Breast epithelium (tissue), 4 donors: ENCODE measurements at regions not wholly inside any gene's neighbourhood (a gene's known extent, or its start where the extent isn't known, plus 50 kb on each side); places are given as distances from the start of the nearest gene placed in this dataset.

Experiments used
- DNase-seq, 2 donors: peaks; one replicate each; pipeline ENCODE4 v3.0.0-alpha.2; 2019; ENCODE audit warnings: low spot score in 2 of 2
- H3K27ac ChIP-seq, 2 donors: fragments of 200-600 bp; sonication (generic) in 1 of 2; one replicate each; pipeline ENCODE4 v1.5.1; 2016 to 2019; ENCODE audit warnings: mild to moderate bottlenecking in 1 of 2
- H3K27me3 ChIP-seq, 2 donors: fragments of 200-600 bp; sonication (generic) in 1 of 2; one replicate each; pipeline versions ENCODE4 v1.5.1 to v1.6.0; 2017 to 2019; ENCODE audit warnings: control low read depth in 1 of 2, mild to moderate bottlenecking in 1 of 2
- H3K36me3 ChIP-seq: fragments of 200-600 bp; one replicate; pipeline ENCODE4 v1.5.1; 2019
- H3K4me1 ChIP-seq, 2 donors: fragments of 200-600 bp; sonication (generic); one replicate each; pipeline ENCODE4 v1.5.1; 2016 to 2019; ENCODE audit warnings: control low read depth in 1 of 2
- H3K4me3 ChIP-seq, 3 donors: fragments of 200-600 bp; sonication (generic); 1 replicate in 2 of 3; 2 replicates in 1 of 3; pipeline ENCODE4 v1.5.1; 2016 to 2019; ENCODE audit warnings: mild to moderate bottlenecking in 3 of 3, moderate library complexity in 2 of 3
- H3K9me3 ChIP-seq, 2 donors: fragments of 200-600 bp; sonication (generic) in 1 of 2; one replicate each; pipeline ENCODE4 v1.5.1; 2016 to 2019; ENCODE audit warnings: control low read depth in 1 of 2
- POLR2A ChIP-seq: fragments of 450-650 bp; IDR thresholded peaks from one replicate; pipeline ENCODE4 v1.6.1; 2016; ENCODE audit warnings: antibody characterized with exemption, mild to moderate bottlenecking, moderate library complexity
- POLR2AphosphoS5 ChIP-seq, 3 donors: sonication (generic); formaldehyde crosslinking; IDR thresholded peaks; one replicate each; pipeline ENCODE4 v1.6.1; 2017; ENCODE audit warnings: antibody characterized with exemption in 3 of 3
- intact Hi-C: fragments of 100-400 bp; cut with DNase I; formaldehyde crosslinking; loops from one replicate; pipeline ENCODE4 v1.15.1; 2023; ENCODE audit warnings: low total_unique reads
- TF ChIP-seq, protein P1 (sequence below), 3 donors: fragments of 450-650 bp; IDR thresholded peaks; one replicate each; pipeline ENCODE4 v1.5.1; 2016 to 2017; ENCODE audit warnings: antibody characterized with exemption in 3 of 3, mild to moderate bottlenecking in 3 of 3, moderate library complexity in 3 of 3

DNA sequence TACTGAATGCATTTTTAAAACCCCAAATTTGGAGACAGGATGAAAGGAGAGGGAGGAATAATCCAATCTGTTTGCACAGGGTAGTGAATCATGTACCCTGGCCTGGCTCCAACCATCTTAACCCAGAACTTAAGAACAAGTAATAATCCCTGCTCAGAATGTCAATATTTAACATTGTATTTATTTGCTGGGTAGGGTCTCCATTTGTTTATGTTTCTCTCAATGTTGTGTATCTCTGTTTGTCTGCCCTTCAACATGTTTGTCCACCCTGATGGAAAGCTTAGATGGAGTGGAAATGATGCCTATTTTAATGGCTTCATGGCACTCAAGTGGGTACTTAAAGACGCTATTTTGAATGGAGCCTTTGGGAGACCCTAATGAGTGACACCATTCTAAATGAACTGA, 54.4 kb upstream of the CDC42BPA start:
- Histone ChIP-seq H3K27me3 (no peaks in the 10 kb centered on the region), H3K9me3 (no peaks in the 10 kb centered on the region), H3K27ac (no peak overlapping the region), H3K36me3 (no peaks in the 10 kb centered on the region), H3K4me1 (no peaks in the 10 kb centered on the region), H3K4me3 (no peak overlapping the region)
- no peak for DNase-seq
- intact Hi-C loops: no loop called here
- TF ChIP-seq POLR2A: no peak
- TF ChIP-seq, protein P1, sequence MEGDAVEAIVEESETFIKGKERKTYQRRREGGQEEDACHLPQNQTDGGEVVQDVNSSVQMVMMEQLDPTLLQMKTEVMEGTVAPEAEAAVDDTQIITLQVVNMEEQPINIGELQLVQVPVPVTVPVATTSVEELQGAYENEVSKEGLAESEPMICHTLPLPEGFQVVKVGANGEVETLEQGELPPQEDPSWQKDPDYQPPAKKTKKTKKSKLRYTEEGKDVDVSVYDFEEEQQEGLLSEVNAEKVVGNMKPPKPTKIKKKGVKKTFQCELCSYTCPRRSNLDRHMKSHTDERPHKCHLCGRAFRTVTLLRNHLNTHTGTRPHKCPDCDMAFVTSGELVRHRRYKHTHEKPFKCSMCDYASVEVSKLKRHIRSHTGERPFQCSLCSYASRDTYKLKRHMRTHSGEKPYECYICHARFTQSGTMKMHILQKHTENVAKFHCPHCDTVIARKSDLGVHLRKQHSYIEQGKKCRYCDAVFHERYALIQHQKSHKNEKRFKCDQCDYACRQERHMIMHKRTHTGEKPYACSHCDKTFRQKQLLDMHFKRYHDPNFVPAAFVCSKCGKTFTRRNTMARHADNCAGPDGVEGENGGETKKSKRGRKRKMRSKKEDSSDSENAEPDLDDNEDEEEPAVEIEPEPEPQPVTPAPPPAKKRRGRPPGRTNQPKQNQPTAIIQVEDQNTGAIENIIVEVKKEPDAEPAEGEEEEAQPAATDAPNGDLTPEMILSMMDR (IDR thresholded peaks at IDR 0.05): no peak
- no peak for TF ChIP-seq POLR2AphosphoS5 (IDR thresholded peaks at IDR 0.05)

DNA sequence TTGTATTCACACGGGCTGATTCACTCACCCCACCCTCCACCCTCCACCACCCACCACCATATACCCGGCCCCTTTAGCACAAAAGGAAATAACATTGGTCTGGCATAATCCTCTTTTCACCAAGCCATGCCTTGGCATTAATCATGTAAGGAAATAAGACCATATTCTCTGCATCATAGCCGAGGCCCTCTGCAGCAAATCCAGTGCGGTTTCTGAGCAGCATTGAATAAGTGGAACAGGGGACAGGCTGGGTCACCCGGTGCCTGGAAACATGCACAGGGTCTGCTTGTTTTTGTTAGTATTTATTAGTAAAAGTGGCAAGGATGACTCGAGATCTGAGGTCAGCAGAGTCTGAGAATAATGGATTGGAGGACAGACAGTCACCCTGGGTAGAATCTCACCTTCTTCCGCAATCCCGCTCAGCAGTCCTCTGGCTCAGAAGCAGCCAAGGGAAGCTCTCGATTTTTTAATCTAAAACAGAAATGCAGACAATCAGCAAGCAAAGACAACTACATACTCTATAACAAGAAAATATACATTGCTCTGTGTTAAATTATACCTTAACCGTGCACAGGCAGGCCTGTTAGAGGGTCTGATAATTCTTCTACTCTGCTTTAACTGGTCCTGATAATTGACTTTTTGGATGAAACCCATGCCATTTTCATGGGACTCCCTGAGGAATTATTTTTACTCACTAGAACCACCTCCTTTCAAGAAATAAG, 52.4 kb upstream of the CDC42BPA start:
- Histone ChIP-seq H3K27ac (no peak overlapping the region), H3K4me3 (no peak overlapping the region), H3K9me3 (no peaks in the 10 kb centered on the region), H3K27me3 (no peaks in the 10 kb centered on the region), H3K4me1 (no peaks in the 10 kb centered on the region), H3K36me3 (no peaks in the 10 kb centered on the region)
- intact Hi-C loops: no loop called here
- DNase-seq: no peak
- TF ChIP-seq, protein P1 (IDR thresholded peaks at IDR 0.05): no peak
- TF ChIP-seq POLR2A (no peak), POLR2AphosphoS5 (IDR thresholded peaks at IDR 0.05) (no peak)

DNA sequence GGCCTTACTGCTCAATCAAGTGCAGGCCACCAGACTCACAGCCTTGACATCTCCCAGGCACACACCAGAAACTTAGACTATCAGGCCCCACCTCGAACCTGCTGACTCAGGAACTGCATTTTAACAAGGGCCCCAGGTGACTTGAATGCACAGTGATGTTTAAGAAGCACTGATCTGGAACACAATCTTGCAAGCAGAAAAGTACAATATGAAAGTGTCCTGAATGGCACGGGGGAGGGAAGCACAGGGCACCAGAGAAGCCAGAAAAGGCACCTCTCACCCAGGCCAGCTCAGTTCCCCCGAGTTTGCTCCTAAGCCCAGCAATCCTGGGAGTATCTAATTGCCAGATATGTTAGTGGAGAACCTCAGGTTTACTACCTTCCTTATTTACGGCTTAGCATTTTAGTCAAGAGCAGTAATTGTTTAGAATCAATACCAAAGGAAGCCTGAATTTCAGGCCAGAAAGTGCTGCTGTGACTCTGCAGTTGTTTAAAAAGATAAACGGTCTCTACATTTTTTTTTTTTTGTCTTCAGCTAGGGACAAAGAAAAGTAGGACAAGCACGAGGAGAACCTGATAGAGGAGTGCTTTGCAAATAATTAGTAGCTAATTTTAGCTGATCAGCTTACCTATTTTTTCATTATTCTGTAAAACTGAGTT, 50.9 kb upstream of the CDC42BPA start:
- Histone ChIP-seq H3K27me3 (no peaks in the 10 kb centered on the region), H3K4me3 (no peak overlapping the region), H3K4me1 (no peaks in the 10 kb centered on the region), H3K27ac (no peak overlapping the region), H3K9me3 (no peaks in the 10 kb centered on the region), H3K36me3 (no peaks in the 10 kb centered on the region)
- intact Hi-C loops: no loop called here
- no peak for DNase-seq
- no peak for TF ChIP-seq POLR2AphosphoS5 (IDR thresholded peaks at IDR 0.05)
- TF ChIP-seq, protein P1 (IDR thresholded peaks at IDR 0.05): no peak
- TF ChIP-seq POLR2A: no peak
